ENCODE measurements at regions not wholly inside any gene's neighbourhood (a gene's known extent, or its start where the extent isn't known, plus 50 kb on each side); places are given as distances from the start of the nearest gene placed in this dataset.

GRCh38 chr11:104522123-104522522 is 358.2 kb upstream of the PDGFD start:
- no peak for TF ChIP-seq CTCF (IDR thresholded peaks at IDR 0.05; ENCODE audit: insufficient read depth, low read depth, low read length)
- no peak for TF ChIP-seq EZH2 (IDR thresholded peaks at IDR 0.05; ENCODE audit: insufficient read depth, low read length)
